ENCODE measurements at regions not wholly inside any gene's neighbourhood (a gene's known extent, or its start where the extent isn't known, plus 50 kb on each side); places are given as distances from the start of the nearest gene placed in this dataset.

DNA sequence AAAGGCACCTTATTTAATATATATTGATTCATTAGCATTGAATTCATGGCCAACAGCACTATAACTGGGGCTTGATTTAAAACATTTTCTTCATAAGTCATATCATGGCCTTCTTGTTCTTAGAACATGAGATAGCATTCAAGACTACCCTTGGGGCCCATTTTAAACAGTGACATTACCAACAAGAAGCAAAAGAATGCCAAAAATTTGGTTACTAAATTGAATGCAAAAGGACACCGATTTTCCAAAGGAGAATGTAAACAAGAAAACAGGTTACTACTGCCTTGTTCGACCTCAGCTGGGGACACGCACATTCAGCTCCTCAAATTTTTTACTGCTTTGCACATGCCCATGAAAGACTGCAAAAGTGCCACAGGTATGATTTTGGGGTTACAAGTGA is 219.4 kb upstream of the TLE4 start:
- no peak for DNase-seq (ENCODE audit: low read depth)
- H3K4me3 ChIP-seq (ENCODE audit: low read depth, low read length), result no peak overlapping the region
- TF ChIP-seq CTCF (conservative IDR thresholded peaks at IDR 0.05; ENCODE audit: low read depth, low read length), result no peak

DNA sequence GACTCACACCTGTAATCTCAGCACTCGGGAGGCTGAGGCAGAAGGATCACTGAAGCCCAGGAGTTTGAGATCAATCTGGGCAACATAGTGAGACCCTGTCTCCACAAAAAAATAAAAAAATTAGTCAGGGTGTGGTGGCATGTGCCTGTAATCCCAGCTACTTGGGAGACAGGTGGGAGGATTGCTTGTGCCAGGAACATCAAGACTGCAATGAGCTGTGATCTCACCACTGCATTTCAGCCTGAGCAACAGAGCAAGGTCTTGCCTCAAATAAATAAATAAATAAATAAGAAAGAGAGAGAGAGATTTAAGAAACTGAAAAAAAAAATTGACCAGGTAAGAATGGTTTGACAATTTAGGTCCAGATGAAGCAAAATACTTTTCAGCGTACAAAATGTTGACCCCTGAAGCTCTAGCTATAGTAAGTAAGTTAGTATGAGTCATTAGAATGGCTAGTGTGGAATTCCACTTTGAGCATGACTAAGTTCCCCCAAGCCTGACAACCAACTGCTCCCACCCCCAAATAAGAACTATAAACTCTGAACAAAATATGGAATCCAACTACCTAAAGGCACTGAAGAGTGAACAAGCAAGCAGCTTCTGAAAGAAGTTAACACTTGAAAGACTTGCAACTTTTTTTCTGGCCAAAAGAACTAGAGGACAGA is 217.8 kb upstream of the TLE4 start:
- no peak overlapping the region for H3K4me3 ChIP-seq (ENCODE audit: low read depth, low read length)
- peak; percentile 64 for DNase-seq (ENCODE audit: low read depth)
- no peak for TF ChIP-seq CTCF (conservative IDR thresholded peaks at IDR 0.05; ENCODE audit: low read depth, low read length)

GRCh38 chr9:79357194-79357593 is 214.6 kb upstream of the TLE4 start:
- no peak for TF ChIP-seq CTCF (conservative IDR thresholded peaks at IDR 0.05; ENCODE audit: low read depth, low read length)
- DNase-seq (ENCODE audit: low read depth), result no peak
- no peak overlapping the region for H3K4me3 ChIP-seq (ENCODE audit: low read depth, low read length)

DNA sequence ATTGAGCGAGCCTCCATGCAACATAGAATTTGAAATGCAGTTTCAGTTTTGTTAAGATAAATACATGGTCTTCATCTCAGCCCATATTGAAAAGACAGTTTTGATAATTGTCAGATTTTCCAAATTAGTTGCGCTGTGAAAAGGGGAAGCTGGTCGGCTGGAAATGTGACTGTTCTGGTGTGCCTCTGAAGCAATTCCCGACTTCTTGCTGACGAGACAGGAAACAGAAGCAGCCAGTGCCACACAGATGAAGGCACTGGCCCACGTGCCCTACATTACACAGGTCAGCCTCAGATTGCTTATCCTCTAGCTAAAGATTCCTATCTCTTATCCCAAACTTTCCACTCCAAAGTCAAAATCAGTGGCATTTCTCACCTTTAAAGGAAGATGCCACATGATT is 214.1 kb upstream of the TLE4 start:
- DNase-seq (ENCODE audit: low read depth), result no peak
- H3K4me3 ChIP-seq (ENCODE audit: low read depth, low read length), result no peak overlapping the region
- no peak for TF ChIP-seq CTCF (conservative IDR thresholded peaks at IDR 0.05; ENCODE audit: low read depth, low read length)

DNA sequence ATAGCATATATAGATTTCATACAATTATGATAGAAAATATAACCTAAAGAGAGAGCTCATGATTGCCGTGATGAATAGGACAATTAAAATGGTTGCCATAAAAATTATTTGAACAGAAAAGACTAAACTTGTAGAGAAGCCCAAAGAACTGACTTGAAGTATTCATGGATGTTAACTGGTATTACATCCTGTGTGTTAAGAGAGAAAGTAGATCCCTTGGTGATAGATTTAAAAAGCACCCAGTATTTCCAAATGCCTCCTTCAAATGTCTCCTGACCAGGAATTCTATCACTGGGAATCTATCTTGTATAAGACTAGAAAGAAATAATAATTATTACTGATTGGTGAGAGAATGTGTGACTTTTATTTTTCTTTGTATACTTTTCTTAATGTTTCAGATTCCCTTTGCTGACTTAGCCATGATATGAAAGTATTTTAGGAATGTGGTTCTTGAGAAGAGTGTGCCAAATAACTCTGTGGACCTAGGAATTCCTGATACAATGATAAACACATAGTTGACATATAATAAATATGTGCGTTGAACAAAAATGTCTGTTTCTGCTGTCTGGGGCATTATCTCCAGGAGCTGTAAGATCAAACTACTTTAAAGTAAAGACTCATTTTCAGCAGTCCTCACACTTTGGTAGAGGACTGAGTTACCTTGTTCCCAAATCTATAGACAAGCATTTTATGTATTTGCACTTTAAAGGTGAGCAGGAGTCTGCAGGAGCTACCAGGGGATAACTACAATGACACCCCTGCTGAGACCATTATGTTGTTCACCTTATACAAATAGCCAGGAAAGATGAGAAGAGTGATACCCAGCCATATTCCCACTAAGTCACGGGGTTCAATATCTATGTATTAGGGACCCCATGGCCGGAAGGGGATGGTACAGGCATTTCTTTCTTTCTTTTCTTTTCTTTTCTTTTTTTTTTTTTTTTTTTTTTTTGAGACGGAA is 211.1 kb upstream of the TLE4 start:
- H3K4me3 ChIP-seq (ENCODE audit: low read depth, low read length), result no peak overlapping the region
- DNase-seq (ENCODE audit: low read depth), result peak; percentile 69
- TF ChIP-seq CTCF (conservative IDR thresholded peaks at IDR 0.05; ENCODE audit: low read depth, low read length), result no peak

DNA sequence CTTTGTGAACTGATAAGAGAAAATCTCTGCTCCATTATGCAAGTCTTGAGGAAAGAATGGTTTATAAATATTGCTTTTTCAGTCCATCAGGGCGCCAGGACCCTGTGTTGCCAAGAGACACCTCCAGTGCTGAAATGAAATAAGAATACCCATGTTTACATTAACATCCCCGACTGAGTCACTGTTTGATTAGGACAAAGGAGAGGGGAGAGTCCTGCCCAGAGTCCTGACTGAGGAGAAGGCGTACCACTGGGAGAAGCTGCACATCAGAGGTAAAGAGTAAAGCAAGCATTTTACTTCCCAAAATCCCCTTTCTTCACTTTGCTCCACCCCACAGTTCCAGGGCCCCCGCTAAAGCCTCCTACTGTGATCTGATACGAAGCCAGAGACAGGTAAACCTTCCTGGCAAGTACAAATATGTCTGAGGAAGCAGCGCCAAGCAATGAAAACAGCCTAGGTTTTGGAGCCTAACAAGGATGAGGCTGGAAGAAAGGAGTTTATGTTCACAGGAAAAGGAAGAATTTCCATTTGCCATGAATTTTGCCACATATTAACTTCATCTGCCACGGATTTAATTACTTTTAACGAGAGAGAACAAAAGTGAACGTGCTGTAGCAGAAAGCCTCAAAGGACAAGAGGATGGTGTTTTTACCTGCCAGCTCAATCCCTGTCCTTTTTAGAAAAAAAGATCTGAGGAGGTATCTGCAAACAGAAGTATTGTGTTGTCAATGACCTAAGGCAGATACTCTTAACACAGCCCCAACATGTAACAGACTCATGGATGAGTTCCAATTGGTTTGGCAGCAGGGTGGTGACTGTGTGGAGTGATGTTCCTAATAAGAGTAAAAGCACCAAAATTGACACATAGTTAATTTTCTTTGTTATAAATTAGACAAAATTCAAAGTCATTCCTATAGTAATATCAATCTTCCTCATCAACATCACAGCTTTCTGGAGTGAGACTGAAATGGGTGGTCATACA is 209.4 kb upstream of the TLE4 start:
- DNase-seq (ENCODE audit: low read depth), result peak; percentile 26
- TF ChIP-seq CTCF (conservative IDR thresholded peaks at IDR 0.05; ENCODE audit: low read depth, low read length), result no peak
- no peak overlapping the region for H3K4me3 ChIP-seq (ENCODE audit: low read depth, low read length)
